Smooth muscle cell (in vitro differentiated cells): ENCODE measurements at regions not wholly inside any gene's neighbourhood (a gene's known extent, or its start where the extent isn't known, plus 50 kb on each side); places are given as distances from the start of the nearest gene placed in this dataset.
"Not testable (repeated sequence)": the region's sequence is repeated elsewhere in the genome, so short reads cannot be mapped to it uniquely, and the experiment has no call there.

Source experiments
- DNase-seq: peaks from one replicate; lab custom pipeline; 2025; ENCODE audit not compliant: unreplicated experiment; lab: John Stamatoyannopoulos, UW
- H2AFZ ChIP-seq: fragments of 200-600 bp; sonication (generic); 2 replicates; pipeline ENCODE4 v1.6.0; 2016; ENCODE audit warnings: antibody characterized with exemption, low read depth, mild to moderate bottlenecking
- H3F3A ChIP-seq: fragments of 200-600 bp; sonication (generic); 2 replicates; pipeline ENCODE4 v1.6.0; 2017; ENCODE audit warnings: antibody characterized with exemption, low read depth
- H3K27ac ChIP-seq: fragments of 200-600 bp; sonication (generic); 2 replicates; pipeline ENCODE4 v1.5.1; 2016; ENCODE audit warnings: low read depth, mild to moderate bottlenecking
- H3K27me3 ChIP-seq: fragments of 200-600 bp; sonication (generic); 2 replicates; pipeline ENCODE4 v1.6.1; 2016; ENCODE audit warnings: low read depth, mild to moderate bottlenecking
- H3K36me3 ChIP-seq: fragments of 200-600 bp; sonication (generic); 2 replicates; pipeline ENCODE4 v1.5.1; 2016; ENCODE audit warnings: low read depth
- H3K4me1 ChIP-seq: fragments of 200-600 bp; sonication (generic); 2 replicates; pipeline ENCODE4 v1.5.1; 2016; ENCODE audit warnings: low read depth
- H3K4me2 ChIP-seq: fragments of 200-600 bp; sonication (generic); 2 replicates; pipeline ENCODE4 v1.6.0; 2016; ENCODE audit warnings: mild to moderate bottlenecking
- H3K4me3 ChIP-seq: fragments of 200-600 bp; sonication (generic); 2 replicates; pipeline ENCODE4 v1.5.1; 2016; ENCODE audit warnings: mild to moderate bottlenecking
- H3K79me2 ChIP-seq: fragments of 200-600 bp; sonication (generic); 2 replicates; pipeline ENCODE4 v1.6.0; 2016; ENCODE audit warnings: low read depth, mild to moderate bottlenecking
- H3K9ac ChIP-seq: fragments of 200-600 bp; sonication (generic); 2 replicates; pipeline ENCODE4 v1.6.0; 2016; ENCODE audit warnings: low read depth
- H3K9me3 ChIP-seq: fragments of 200-600 bp; sonication (generic); replicated peaks from 2 replicates; pipeline ENCODE4 v1.5.1; 2016; ENCODE audit warnings: low read depth
- H4K20me1 ChIP-seq: fragments of 200-600 bp; sonication (generic); 2 replicates; pipeline ENCODE4 v1.6.0; 2016; ENCODE audit warnings: low read depth
- CTCF ChIP-seq: fragments of 200-600 bp; sonication (generic); IDR thresholded peaks from 2 replicates; pipeline ENCODE4 v1.5.1; 2017; ENCODE audit warnings: borderline replicate concordance, mild to moderate bottlenecking, antibody characterized with exemption; ENCODE audit not compliant: insufficient read depth, poor library complexity, severe bottlenecking
- WGBS: methylation state at CpG from one replicate; pipeline ENCODE4 v1.1.7; 2016; ENCODE audit warnings: low lambda C conversion rate; 5-methylcytosine and 5-hydroxymethylcytosine counted together

DNA sequence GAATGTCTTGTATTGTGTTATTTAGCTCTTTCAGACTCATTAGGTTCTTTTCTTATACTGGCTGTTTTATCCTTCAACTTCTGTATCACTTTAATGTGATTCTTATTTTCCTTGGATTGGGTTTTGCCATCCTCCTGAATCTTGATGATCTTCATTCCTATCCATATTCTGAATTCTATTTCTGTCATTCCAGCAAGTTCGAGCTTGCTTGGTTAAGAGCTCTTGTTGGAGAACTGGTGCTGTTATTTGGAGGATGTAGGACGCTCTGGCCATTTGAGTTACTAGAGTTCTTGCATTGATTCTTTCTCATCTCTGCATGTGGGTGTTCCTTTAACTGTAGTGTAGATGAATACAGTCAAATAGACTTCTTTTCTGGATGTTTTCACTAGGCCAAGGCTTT, 142.3 kb upstream of the SLC38A2 start:
- Histone ChIP-seq H3K4me3 (no peak overlapping the region), H3K79me2 (no peaks in the 10 kb centered on the region), H3K4me1 (peaks cover 10% of the 10 kb centered on the region), H3K27me3 (no peaks in the 10 kb centered on the region), H3K4me2 (no peak overlapping the region), H3K9me3 (no peaks in the 10 kb centered on the region), H3K36me3 (peaks cover 8% of the 10 kb centered on the region), H4K20me1 (no peaks in the 10 kb centered on the region), H3K27ac (no peak overlapping the region), H3K9ac (no peak overlapping the region), H2AFZ (no peak overlapping the region), H3F3A (no peaks in the 10 kb centered on the region)
- 91% methylated on average over 2 of the region's 2 CpGs for WGBS
- DNase-seq, result no peak
- TF ChIP-seq CTCF, result no peak

- not testable (repeated sequence) for H3K36me3 ChIP-seq, H3F3A ChIP-seq, H3K9me3 ChIP-seq, H3K4me3 ChIP-seq, H3K27ac ChIP-seq, H3K4me2 ChIP-seq, H3K9ac ChIP-seq, H4K20me1 ChIP-seq, H3K4me1 ChIP-seq, H2AFZ ChIP-seq, H3K79me2 ChIP-seq, DNase-seq, H3K27me3 ChIP-seq
Observed at GRCh38 chr12:46510257-46510656, 137.7 kb upstream of the SLC38A2 start.

DNA sequence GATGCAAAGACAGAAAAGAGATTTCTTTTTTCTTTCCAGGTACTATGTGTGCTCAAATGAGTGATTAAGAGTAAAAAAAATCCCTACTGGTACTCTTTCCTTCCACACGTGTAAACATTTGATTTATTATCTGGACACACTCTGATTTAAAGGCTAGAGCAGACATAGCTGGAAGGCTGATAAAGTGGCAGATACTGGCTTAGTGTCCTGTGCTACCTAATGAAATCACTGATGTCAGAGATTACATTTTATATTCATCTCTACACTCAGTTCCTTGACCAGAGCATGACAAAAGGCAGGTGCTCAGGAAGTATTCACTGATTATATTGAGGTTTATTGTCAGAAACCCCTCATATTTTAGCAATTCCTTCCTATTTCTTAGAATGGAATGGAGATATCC, 136.6 kb upstream of the SLC38A2 start:
- WGBS, result 35% methylated on average over 1 of the region's 1 CpG
- DNase-seq, result no peak
- Histone ChIP-seq H4K20me1 (no peaks in the 10 kb centered on the region), H3K4me3 (no peak overlapping the region), H3K36me3 (peaks cover 8% of the 10 kb centered on the region), H3K27me3 (no peaks in the 10 kb centered on the region), H3K27ac (no peak overlapping the region), H3K9me3 (peaks cover 5% of the 10 kb centered on the region), H3F3A (no peaks in the 10 kb centered on the region), H2AFZ (no peak overlapping the region), H3K79me2 (no peaks in the 10 kb centered on the region), H3K4me1 (no peaks in the 10 kb centered on the region), H3K9ac (no peak overlapping the region), H3K4me2 (no peak overlapping the region)
- no peak for TF ChIP-seq CTCF

DNA sequence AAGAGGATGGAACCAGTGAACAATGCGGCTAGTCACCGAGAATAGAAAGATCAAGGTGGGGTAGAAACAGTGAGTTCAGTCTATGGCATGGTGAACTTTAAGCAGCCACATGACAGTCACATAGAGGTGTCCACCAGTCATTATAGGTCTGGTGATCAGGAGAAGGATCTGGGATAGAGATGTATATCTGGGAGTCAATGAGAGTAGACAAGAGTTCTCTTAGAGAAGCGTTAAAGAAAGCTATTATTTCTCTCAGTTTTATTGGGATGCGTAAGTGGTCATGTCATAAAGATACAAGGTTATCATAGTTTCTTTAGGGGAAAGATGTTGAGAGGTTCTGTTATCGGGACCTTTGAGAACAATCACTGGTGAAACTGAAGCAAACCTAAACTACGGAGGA, 136.1 kb upstream of the SLC38A2 start:
- Histone ChIP-seq H3K4me2 (no peak overlapping the region), H3K27ac (no peak overlapping the region), H3K27me3 (no peaks in the 10 kb centered on the region), H3K79me2 (no peaks in the 10 kb centered on the region), H2AFZ (no peak overlapping the region), H3K9me3 (peaks cover 5% of the 10 kb centered on the region), H3K4me1 (no peaks in the 10 kb centered on the region), H3K4me3 (no peak overlapping the region), H4K20me1 (no peaks in the 10 kb centered on the region), H3K9ac (no peak overlapping the region), H3F3A (no peaks in the 10 kb centered on the region), H3K36me3 (peaks cover 8% of the 10 kb centered on the region)
- DNase-seq, result no peak
- WGBS, result 91% methylated on average over 6 of the region's 6 CpGs
- no peak for TF ChIP-seq CTCF
